ENCODE measurements at regions not wholly inside any gene's neighbourhood (a gene's known extent, or its start where the extent isn't known, plus 50 kb on each side); places are given as distances from the start of the nearest gene placed in this dataset.

- H3K4me3 ChIP-seq (ENCODE audit: low read depth in 1 of 2, low read length in 2 of 2) = no peak overlapping the region
- H3K27ac ChIP-seq (ENCODE audit: low read length) = no peak overlapping the region
- no peaks in the 10 kb centered on the region for H3K27me3 ChIP-seq (ENCODE audit: low read depth, low read length)
- H3K9me3 ChIP-seq (ENCODE audit: control insufficient read depth in 1 of 2, low read length in 2 of 2) = no peaks in the 10 kb centered on the region
- peaks cover 0 to 13% of the 10 kb centered on the region in 2 donors for H3K4me1 ChIP-seq (ENCODE audit: control insufficient read depth in 1 of 2, insufficient read depth in 2 of 2, low read length in 2 of 2)
- no peaks in the 10 kb centered on the region for H3K36me3 ChIP-seq (ENCODE audit: control insufficient read depth in 1 of 2, insufficient read depth in 2 of 2, low read length in 2 of 2)
Observed at GRCh38 chr4:149296503-149296902, 519.1 kb downstream of the IQCM start.

GRCh38 chr4:149296084-149296483, 519.6 kb downstream of the IQCM start:
- no peak overlapping the region for H3K27ac ChIP-seq (ENCODE audit: low read length)
- no peaks in the 10 kb centered on the region for H3K36me3 ChIP-seq (ENCODE audit: control insufficient read depth in 1 of 2, insufficient read depth in 2 of 2, low read length in 2 of 2)
- no peak overlapping the region for H3K4me3 ChIP-seq (ENCODE audit: low read depth in 1 of 2, low read length in 2 of 2)
- no peaks in the 10 kb centered on the region for H3K27me3 ChIP-seq (ENCODE audit: low read depth, low read length)
- H3K4me1 ChIP-seq (ENCODE audit: control insufficient read depth in 1 of 2, insufficient read depth in 2 of 2, low read length in 2 of 2) = peaks cover 0 to 14% of the 10 kb centered on the region in 2 donors
- no peaks in the 10 kb centered on the region for H3K9me3 ChIP-seq (ENCODE audit: control insufficient read depth in 1 of 2, low read length in 2 of 2)

DNA sequence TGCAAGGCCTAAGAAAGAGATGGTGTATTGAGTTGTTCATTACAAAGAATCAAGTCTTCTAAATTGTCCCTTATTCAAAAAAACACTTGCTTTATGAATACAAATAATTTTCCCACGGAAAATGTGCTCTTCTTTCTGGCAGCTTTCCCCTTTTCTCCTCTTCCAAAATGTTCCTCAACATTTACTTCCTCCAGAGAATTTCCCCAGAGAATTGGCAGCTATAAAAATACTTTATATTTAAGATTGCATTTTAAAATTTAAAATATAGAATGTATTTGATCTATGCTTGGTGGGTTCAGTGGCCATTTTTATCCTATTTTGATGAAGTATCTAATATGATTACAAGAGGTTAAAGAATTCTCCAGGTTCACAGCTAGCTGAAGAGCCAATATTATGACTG, 521.0 kb downstream of the IQCM start:
- no peaks in the 10 kb centered on the region for H3K9me3 ChIP-seq (ENCODE audit: control insufficient read depth in 1 of 2, low read length in 2 of 2)
- H3K36me3 ChIP-seq (ENCODE audit: control insufficient read depth in 1 of 2, insufficient read depth in 2 of 2, low read length in 2 of 2) = no peaks in the 10 kb centered on the region
- peaks cover 0 to 14% of the 10 kb centered on the region in 2 donors for H3K4me1 ChIP-seq (ENCODE audit: control insufficient read depth in 1 of 2, insufficient read depth in 2 of 2, low read length in 2 of 2)
- no peak overlapping the region for H3K27ac ChIP-seq (ENCODE audit: low read length)
- H3K4me3 ChIP-seq (ENCODE audit: low read depth in 1 of 2, low read length in 2 of 2) = no peak overlapping the region
- H3K27me3 ChIP-seq (ENCODE audit: low read depth, low read length) = no peaks in the 10 kb centered on the region

- no peaks in the 10 kb centered on the region for H3K27me3 ChIP-seq (ENCODE audit: low read depth, low read length)
- H3K27ac ChIP-seq (ENCODE audit: low read length) = no peak overlapping the region
- H3K9me3 ChIP-seq (ENCODE audit: control insufficient read depth in 1 of 2, low read length in 2 of 2) = peaks cover 0 to 3% of the 10 kb centered on the region in 2 donors
- no peak overlapping the region for H3K4me3 ChIP-seq (ENCODE audit: low read depth in 1 of 2, low read length in 2 of 2)
- H3K36me3 ChIP-seq (ENCODE audit: control insufficient read depth in 1 of 2, insufficient read depth in 2 of 2, low read length in 2 of 2) = no peaks in the 10 kb centered on the region
- H3K4me1 ChIP-seq (ENCODE audit: control insufficient read depth in 1 of 2, insufficient read depth in 2 of 2, low read length in 2 of 2) = peaks cover 0 to 14% of the 10 kb centered on the region in 2 donors
Observed at GRCh38 chr4:149293046-149293649, 522.5 kb downstream of the IQCM start.

DNA sequence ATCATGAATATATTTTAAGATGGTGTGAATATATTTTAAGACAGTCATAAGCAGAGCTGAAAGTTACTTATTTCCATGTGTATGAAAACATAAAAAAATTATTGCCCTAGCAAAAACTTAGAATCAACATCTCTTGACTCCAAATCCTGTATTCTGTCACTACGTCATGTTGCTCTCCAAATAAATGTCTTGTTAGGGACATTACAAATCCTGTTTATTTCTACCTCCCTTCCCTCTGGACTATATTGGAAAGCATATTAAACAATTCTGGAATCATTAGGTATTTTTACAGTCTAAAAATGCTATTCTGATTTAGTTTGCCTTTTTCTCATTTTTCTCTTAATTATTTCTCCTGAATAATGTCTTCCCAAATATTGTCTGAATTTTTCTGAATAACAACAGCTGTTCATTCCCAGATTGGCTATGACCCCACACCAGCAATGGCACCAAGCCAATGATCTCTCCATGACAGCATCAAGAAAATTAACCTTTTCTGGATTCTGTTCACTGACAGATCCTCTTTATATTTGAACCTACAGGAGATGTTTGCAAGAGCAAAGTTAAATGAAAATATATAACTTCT, 523.1 kb downstream of the IQCM start:
- Histone ChIP-seq H3K36me3 (ENCODE audit: control insufficient read depth in 1 of 2, insufficient read depth in 2 of 2, low read length in 2 of 2) (no peaks in the 10 kb centered on the region), H3K9me3 (ENCODE audit: control insufficient read depth in 1 of 2, low read length in 2 of 2) (peaks cover 0 to 3% of the 10 kb centered on the region in 2 donors), H3K4me1 (ENCODE audit: control insufficient read depth in 1 of 2, insufficient read depth in 2 of 2, low read length in 2 of 2) (peaks cover 0 to 14% of the 10 kb centered on the region in 2 donors), H3K27ac (ENCODE audit: low read length) (no peak overlapping the region), H3K27me3 (ENCODE audit: low read depth, low read length) (no peaks in the 10 kb centered on the region), H3K4me3 (ENCODE audit: low read depth in 1 of 2, low read length in 2 of 2) (no peak overlapping the region)

GRCh38 chr4:149291463-149291862, 524.2 kb downstream of the IQCM start:
- Histone ChIP-seq H3K27ac (ENCODE audit: low read length) (no peak overlapping the region), H3K9me3 (ENCODE audit: control insufficient read depth in 1 of 2, low read length in 2 of 2) (peaks cover 0 to 3% of the 10 kb centered on the region in 2 donors), H3K27me3 (ENCODE audit: low read depth, low read length) (no peaks in the 10 kb centered on the region), H3K36me3 (ENCODE audit: control insufficient read depth in 1 of 2, insufficient read depth in 2 of 2, low read length in 2 of 2) (no peaks in the 10 kb centered on the region), H3K4me3 (ENCODE audit: low read depth in 1 of 2, low read length in 2 of 2) (no peak overlapping the region), H3K4me1 (ENCODE audit: control insufficient read depth in 1 of 2, insufficient read depth in 2 of 2, low read length in 2 of 2) (peaks cover 0 to 14% of the 10 kb centered on the region in 2 donors)

GRCh38 chr4:149280806-149281205, 534.8 kb downstream of the IQCM start:
- no peaks in the 10 kb centered on the region for H3K9me3 ChIP-seq (ENCODE audit: control insufficient read depth in 1 of 2, low read length in 2 of 2)
- peaks cover 0 to 8% of the 10 kb centered on the region in 2 donors for H3K4me1 ChIP-seq (ENCODE audit: control insufficient read depth in 1 of 2, insufficient read depth in 2 of 2, low read length in 2 of 2)
- H3K27ac ChIP-seq (ENCODE audit: low read length) = no peak overlapping the region
- no peaks in the 10 kb centered on the region for H3K36me3 ChIP-seq (ENCODE audit: control insufficient read depth in 1 of 2, insufficient read depth in 2 of 2, low read length in 2 of 2)
- no peaks in the 10 kb centered on the region for H3K27me3 ChIP-seq (ENCODE audit: low read depth, low read length)
- no peak overlapping the region for H3K4me3 ChIP-seq (ENCODE audit: low read depth in 1 of 2, low read length in 2 of 2)

DNA sequence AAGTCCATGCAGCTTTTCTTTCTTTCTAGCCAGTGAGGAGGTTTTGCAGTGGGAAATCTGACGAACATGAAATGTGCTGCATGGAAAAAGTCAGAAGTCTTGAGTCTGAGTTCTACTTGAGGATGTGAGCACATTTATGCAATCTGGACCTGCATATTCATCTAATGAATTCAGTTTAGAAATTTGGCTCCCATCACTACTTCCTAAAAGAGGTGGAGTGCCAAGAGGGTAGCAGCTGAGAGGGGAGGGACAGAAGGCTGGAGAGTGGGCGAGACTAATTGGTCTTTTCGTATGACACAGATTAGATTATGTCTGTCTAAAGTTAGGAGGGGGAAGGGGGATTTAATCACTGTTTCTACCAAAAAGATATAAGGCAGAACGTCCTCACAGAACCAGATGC, 535.9 kb downstream of the IQCM start:
- Histone ChIP-seq H3K36me3 (ENCODE audit: control insufficient read depth in 1 of 2, insufficient read depth in 2 of 2, low read length in 2 of 2) (no peaks in the 10 kb centered on the region), H3K9me3 (ENCODE audit: control insufficient read depth in 1 of 2, low read length in 2 of 2) (peaks cover 0 to 6% of the 10 kb centered on the region in 2 donors)

GRCh38 chr4:149279331-149279730, 536.3 kb downstream of the IQCM start:
- Histone ChIP-seq H3K4me1 (ENCODE audit: control insufficient read depth in 1 of 2, insufficient read depth in 2 of 2, low read length in 2 of 2) (peaks cover 0 to 8% of the 10 kb centered on the region in 2 donors), H3K4me3 (ENCODE audit: low read depth in 1 of 2, low read length in 2 of 2) (no peak overlapping the region), H3K27ac (ENCODE audit: low read length) (no peak overlapping the region), H3K27me3 (ENCODE audit: low read depth, low read length) (no peaks in the 10 kb centered on the region), H3K36me3 (ENCODE audit: control insufficient read depth in 1 of 2, insufficient read depth in 2 of 2, low read length in 2 of 2) (no peaks in the 10 kb centered on the region), H3K9me3 (ENCODE audit: control insufficient read depth in 1 of 2, low read length in 2 of 2) (peaks cover 0 to 6% of the 10 kb centered on the region in 2 donors)

More for the DNA sequence above, 535.9 kb downstream of the IQCM start:
- Histone ChIP-seq H3K4me1 (ENCODE audit: control insufficient read depth in 1 of 2, insufficient read depth in 2 of 2, low read length in 2 of 2) (peaks cover 0 to 8% of the 10 kb centered on the region in 2 donors), H3K4me3 (ENCODE audit: low read depth in 1 of 2, low read length in 2 of 2) (no peak overlapping the region), H3K27me3 (ENCODE audit: low read depth, low read length) (no peaks in the 10 kb centered on the region), H3K27ac (ENCODE audit: low read length) (no peak overlapping the region)

GRCh38 chr4:149277705-149278104, 537.9 kb downstream of the IQCM start:
- Histone ChIP-seq H3K4me1 (ENCODE audit: control insufficient read depth in 1 of 2, insufficient read depth in 2 of 2, low read length in 2 of 2) (peaks cover 0 to 8% of the 10 kb centered on the region in 2 donors), H3K36me3 (ENCODE audit: control insufficient read depth in 1 of 2, insufficient read depth in 2 of 2, low read length in 2 of 2) (no peaks in the 10 kb centered on the region), H3K4me3 (ENCODE audit: low read depth in 1 of 2, low read length in 2 of 2) (no peak overlapping the region), H3K9me3 (ENCODE audit: control insufficient read depth in 1 of 2, low read length in 2 of 2) (peaks cover 0 to 6% of the 10 kb centered on the region in 2 donors), H3K27ac (ENCODE audit: low read length) (no peak overlapping the region), H3K27me3 (ENCODE audit: low read depth, low read length) (no peaks in the 10 kb centered on the region)

DNA sequence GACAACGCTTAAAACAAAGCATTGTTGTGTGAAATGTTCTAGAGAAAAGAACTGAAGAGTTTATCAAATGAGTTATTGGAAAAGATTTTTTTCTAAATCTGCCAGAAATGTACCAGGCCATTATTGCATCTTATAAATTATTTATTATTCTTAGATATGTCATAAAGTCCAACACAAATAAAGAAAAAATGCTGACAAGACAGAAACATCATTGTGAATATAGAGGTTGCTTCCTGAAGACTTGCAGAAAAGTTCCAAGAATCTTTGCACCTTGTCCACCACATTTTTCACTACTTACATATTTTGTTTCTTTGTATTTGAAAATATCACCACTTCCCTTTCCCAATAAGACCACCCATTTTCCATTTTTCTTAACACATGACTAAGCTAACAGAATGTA, 545.8 kb downstream of the IQCM start:
- Histone ChIP-seq H3K9me3 (ENCODE audit: control insufficient read depth in 1 of 2, low read length in 2 of 2) (no peaks in the 10 kb centered on the region), H3K27ac (ENCODE audit: low read length) (no peak overlapping the region), H3K27me3 (ENCODE audit: low read depth, low read length) (no peaks in the 10 kb centered on the region), H3K4me1 (ENCODE audit: control insufficient read depth in 1 of 2, insufficient read depth in 2 of 2, low read length in 2 of 2) (no peaks in the 10 kb centered on the region), H3K4me3 (ENCODE audit: low read depth in 1 of 2, low read length in 2 of 2) (no peak overlapping the region), H3K36me3 (ENCODE audit: control insufficient read depth in 1 of 2, insufficient read depth in 2 of 2, low read length in 2 of 2) (no peaks in the 10 kb centered on the region)

- H3K27me3 ChIP-seq (ENCODE audit: low read depth, low read length) = no peaks in the 10 kb centered on the region
- no peaks in the 10 kb centered on the region for H3K36me3 ChIP-seq (ENCODE audit: control insufficient read depth in 1 of 2, insufficient read depth in 2 of 2, low read length in 2 of 2)
- H3K4me3 ChIP-seq (ENCODE audit: low read depth in 1 of 2, low read length in 2 of 2) = no peak overlapping the region
- no peaks in the 10 kb centered on the region for H3K4me1 ChIP-seq (ENCODE audit: control insufficient read depth in 1 of 2, insufficient read depth in 2 of 2, low read length in 2 of 2)
- H3K9me3 ChIP-seq (ENCODE audit: control insufficient read depth in 1 of 2, low read length in 2 of 2) = no peaks in the 10 kb centered on the region
- no peak overlapping the region for H3K27ac ChIP-seq (ENCODE audit: low read length)
Observed at GRCh38 chr4:149266301-149266700, 549.3 kb downstream of the IQCM start.

Measured in muscle layer of duodenum (tissue), 2 donors.